HG02840 (cell line): ENCODE measurements at regions not wholly inside any gene's neighbourhood (a gene's known extent, or its start where the extent isn't known, plus 50 kb on each side); places are given as distances from the start of the nearest gene placed in this dataset.
"Not testable (repeated sequence)": the region's sequence is repeated elsewhere in the genome, so short reads cannot be mapped to it uniquely, and the experiment has no call there.

Experiments
- ATAC-seq: cut with Tn5 transposase; IDR thresholded peaks from one replicate; pipeline ENCODE4 v1.9.1; 2021; ENCODE audit warnings: mild to moderate bottlenecking, moderate library complexity, moderate number of reproducible peaks; ENCODE audit not compliant: unreplicated experiment, low FRiP score

DNA sequence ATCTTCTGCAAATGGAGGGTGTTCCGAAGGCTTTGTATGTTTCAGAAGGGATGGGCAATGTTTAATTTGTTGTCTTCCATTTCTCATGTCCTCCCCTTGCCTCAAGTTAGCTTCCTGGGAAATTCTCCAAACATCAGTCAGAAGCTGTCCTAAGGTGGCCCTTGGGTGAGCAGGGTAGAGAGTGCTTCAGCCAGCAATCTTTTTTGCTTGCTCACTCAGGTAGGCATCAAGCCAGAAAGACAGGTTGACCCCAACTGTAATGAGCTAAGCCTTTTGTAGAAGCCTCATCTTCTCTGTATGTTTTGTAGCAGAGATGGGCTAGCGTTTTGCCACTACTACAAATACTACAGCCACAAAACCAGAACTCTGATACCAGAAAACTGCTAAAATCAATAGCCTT lies 321.5 kb upstream of the FAM78B start:
- ATAC-seq: no peak

DNA sequence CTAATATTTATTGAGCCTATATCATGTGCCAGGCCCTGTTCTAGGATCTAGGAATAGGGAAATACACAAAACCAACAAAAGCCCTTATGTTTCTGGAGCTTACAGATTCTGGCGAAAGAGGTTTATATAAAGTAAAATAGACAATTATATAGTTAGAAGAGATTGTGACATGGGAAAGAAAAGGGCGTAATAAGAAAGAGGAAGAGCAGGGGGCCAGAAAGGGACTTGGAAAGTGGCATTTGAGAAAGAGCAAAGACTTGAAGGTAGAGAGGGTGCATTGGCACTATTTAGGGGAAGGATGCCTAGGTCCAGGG lies 322.5 kb upstream of the FAM78B start:
- ATAC-seq: no peak

DNA sequence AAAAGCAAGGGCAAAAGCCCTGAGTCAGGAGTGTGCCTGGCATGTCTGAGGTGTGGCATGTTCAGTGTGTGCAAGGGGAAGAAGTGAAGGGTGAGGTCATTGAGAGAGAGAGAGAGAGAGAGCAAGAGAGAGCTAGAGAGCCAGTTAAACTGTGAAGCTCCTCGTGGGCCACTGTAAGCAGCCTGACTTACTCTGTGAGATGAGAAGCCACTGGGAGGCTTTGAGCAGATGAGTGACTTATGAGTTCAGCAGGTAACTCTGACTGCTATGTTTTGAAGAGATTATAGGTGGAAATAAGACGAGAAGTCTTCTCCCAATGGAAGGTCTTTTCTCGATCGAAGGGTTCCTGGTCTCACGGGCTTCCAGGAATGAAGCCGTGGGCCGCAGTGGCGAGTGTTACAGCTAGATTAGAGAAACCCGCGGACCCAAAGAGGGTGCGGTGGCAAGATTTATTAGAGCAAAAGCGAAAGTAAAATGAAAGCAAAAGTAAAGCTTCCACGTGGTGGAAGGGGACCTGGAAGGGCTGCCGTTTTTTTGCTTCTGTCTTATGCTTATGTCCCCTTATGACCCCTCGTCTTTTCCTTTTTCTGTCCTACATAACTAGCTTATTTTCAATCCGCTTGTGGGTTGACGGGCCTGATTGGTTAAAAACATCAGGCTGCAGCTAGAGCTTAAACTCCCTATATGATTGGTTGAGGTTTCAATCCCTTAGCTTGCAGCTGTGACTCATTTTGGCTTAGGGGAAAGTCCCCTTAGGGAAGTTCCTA lies 323.1 kb upstream of the FAM78B start:
- peak; percentile 87 for ATAC-seq

DNA sequence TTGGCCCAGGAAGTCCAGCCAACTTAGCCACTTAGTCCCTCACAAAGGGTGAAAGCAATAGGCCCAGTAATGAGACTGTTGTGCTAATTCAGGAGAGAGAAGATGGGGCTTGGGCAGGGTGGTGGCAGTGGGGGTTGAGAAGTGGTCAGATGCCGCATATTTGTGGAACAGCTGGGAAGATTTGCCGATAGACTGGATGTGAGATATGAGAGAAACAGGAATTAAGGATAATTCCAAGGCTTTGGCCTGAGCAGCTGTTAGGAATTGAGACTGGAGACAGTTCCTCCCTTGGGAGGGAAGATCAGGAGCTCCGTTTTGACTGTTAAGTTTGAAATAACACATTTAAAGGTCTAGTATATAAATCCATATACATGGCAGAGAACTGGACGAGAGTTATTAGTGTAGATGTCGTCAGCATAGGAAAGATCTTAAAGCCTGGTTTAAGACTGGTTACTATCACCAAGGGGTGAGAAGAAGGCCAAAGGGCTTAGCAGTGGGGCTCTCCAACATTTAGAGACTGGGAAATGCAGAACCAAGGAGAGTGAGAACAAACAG lies 323.7 kb upstream of the FAM78B start:
- no peak for ATAC-seq

GRCh38 chr1:166493765-166494164 lies 327.0 kb upstream of the FAM78B start:
- ATAC-seq: not testable (repeated sequence)

- ATAC-seq: no peak
Measured at GRCh38 chr1:166507347-166507746, 331.9 kb upstream of the POGK start.

DNA sequence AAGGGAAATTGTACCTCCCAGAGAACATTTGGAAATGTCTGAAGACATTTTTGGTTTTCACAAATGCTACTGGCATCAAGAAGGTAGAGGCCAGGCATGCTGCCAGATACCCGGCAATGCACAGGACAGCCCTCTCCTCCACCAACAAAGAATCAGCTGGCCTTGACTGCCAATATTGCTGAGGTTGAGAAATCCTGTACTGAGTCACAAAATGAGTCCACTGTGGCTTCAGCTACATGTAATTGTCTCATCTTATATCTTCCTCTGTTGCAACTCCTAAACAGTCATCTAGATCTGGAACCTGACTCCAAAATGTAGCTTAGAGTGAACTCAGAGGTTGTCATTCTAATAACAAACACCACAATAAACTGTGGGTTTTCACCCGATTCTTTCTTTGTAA lies 327.5 kb upstream of the POGK start:
- ATAC-seq: no peak

- no peak for ATAC-seq
Measured at GRCh38 chr1:166514067-166514466, 325.2 kb upstream of the POGK start.

- no peak for ATAC-seq
Measured at GRCh38 chr1:166527752-166528151, 311.5 kb upstream of the POGK start.

DNA sequence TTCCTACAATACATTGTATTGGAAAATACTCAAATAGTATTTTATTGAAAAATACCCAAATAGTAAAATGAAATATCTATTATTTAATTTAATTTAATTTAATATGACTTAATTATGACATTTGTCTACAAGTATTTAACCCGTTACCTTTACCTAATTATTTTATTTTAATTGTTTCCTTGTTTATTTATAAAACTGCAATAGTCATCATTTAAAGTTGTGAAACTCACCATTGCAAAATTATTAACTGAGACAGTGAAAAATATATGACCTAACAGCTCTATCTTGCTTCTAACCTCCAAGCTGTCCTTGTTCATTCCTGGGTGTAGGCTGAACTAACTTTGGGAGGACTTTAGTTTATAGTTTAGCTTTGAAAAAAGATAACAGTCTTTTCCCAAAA lies 300.6 kb upstream of the POGK start:
- ATAC-seq: no peak

GRCh38 chr1:166544036-166544435 lies 295.2 kb upstream of the POGK start:
- ATAC-seq: no peak

DNA sequence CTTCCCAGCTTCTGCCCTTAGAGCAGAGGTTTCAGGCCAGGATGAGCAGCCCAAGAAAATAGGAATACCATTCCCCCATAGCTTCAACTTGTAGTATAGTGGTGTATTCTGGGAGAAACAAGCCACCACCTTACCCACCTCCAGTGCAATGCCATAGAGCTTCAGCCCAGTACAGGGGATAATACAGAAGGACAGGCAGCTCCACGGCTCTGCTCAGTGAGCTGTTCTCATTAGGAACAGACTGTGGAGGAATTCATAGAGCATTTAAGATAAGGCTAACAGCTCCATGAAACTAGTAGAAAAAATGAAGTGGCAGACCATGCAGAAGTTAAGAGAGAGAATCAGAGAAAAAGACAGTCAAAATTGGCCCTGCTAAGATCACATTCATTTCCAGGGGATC lies 294.7 kb upstream of the POGK start:
- ATAC-seq: no peak

- ATAC-seq: no peak
Measured at GRCh38 chr1:166552706-166553105, 286.6 kb upstream of the POGK start.

GRCh38 chr1:166570954-166571353 lies 268.3 kb upstream of the POGK start:
- no peak for ATAC-seq

DNA sequence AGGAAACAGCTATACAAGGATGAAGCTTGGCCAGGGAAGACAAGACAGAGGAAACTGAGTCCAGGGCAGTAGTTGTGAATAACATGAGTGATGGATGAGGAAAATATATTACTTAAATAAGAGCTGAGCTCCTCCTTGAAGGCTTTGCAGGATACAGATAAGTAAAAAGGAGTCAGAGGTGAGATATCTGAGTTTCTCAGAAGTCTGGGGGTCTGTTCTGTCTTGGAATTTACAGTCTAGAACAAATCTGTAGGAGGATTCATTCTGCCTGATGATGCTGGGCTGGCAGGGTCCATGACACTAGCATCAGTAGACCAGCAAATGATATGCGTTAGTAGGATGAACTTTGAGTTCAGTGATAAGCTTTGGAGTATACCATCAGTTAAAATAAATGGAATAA lies 266.1 kb upstream of the POGK start:
- no peak for ATAC-seq

DNA sequence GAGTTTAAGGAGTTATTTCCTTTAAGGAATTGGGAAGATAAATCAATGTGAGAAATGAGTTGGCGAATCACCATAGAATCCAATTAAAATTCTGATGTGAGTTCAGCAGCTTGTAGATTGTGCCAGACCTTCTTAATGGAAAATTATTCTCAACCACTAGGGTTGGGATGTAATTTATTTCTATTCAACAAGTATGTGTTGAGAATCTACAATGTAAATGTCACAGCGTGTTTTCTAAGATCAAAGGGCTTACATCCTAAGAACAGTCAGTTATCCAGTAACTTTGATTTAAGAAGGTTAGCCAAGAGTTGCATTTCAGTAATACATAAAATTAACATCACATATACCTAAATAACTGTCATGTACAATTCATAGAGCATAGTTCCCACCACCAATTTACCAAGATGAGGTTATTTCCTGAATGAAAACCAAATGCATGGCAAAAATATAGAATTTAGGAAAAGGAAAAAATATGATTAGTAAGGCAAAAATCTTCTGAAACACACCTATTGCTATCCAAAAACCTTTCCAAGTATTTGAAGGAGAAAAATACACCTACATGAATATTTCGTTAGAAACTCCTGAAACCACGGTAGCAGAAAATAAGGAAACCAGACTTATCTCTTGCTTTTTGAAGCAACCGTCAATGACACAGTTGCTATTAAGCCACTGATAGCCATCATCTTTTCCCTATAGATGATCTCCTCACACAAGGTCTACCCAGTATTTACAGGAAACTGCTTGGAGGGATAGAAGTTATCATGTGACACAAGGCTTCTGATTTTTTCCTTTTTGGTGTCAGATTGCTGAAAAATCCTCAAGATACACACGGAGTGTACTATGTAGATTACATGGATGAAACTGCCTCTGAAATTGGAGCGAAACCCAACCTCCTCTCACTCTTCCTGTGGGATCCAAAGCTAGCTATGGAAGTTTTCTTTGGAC lies 259.4 kb upstream of the POGK start:
- no peak for ATAC-seq

DNA sequence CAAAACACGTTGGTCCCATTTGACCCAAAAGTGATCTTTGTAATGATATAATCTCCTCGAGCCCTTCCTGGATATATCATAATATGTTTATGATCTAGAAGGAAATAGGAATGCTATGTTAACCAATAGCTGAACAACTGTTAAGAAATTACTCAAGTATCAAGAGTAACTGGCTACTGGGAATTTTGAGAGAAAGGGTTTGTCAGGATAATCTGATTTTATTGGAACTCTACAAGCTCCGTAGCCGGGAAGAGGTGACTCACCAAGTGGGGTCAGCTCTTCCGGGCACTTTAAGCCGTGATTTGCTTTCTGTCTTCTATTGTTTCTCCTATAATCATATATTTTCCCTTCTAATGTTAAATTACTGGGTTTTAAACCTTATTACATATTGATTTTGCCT lies 250.5 kb upstream of the POGK start:
- no peak for ATAC-seq

DNA sequence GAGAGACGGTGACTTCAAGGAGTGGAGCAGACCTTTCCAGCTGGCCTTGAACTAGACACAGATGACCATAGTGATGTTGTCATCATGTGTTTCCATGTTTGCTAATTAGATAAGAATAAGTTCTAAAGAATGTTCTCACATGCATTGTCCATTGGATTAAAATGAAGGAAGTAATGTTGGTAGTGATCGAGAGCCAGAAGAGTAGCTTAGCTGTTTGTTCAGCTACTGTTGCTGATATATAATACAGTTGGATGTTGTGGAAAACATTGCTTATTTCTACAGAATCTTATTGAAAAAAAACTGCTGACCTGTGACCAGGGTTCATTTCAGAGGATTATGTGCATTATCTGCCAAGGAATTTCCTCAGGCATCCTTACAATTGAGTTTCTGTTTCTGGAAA lies 249.1 kb upstream of the POGK start:
- ATAC-seq: no peak

GRCh38 chr1:166594646-166595045 lies 244.6 kb upstream of the POGK start:
- ATAC-seq: no peak

- no peak for ATAC-seq
Measured at GRCh38 chr1:166597516-166597915, 241.8 kb upstream of the POGK start.

- ATAC-seq: no peak
Measured at GRCh38 chr1:166600574-166600973, 238.7 kb upstream of the POGK start.
